ENCODE measurements at regions not wholly inside any gene's neighbourhood (a gene's known extent, or its start where the extent isn't known, plus 50 kb on each side); places are given as distances from the start of the nearest gene placed in this dataset.

DNA sequence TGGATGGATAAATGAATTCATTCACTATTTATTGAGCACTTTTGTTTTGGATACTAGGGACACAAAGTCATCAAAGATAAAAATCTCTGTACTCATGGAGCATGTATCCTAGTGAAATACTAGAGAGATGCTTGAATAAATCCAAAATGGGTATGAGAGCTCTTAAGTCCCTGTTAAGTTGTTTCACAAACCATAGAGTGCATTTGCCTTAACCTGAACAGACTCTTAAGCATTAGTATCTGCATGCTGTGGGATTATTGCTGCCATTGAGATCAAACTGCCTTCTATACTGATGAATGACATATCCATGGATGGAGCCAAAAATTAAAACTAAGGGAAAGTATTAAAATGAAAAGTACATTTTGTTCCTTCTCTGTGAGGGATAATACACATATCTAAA is 206.5 kb upstream of the KRR1 start:
- no peak overlapping the region for H3K4me3 ChIP-seq (ENCODE audit: low read length in 2 of 2)
- no peaks in the 10 kb centered on the region for H3K36me3 ChIP-seq (ENCODE audit: insufficient read depth, low read length)
- H3K4me1 ChIP-seq (ENCODE audit: insufficient read depth, low read length): peaks cover 12% of the 10 kb centered on the region
- H3K36me3 Mint-ChIP-seq: no peaks in the 10 kb centered on the region
- H3K9me3 Mint-ChIP-seq: no peaks in the 10 kb centered on the region
- H3K27ac ChIP-seq (ENCODE audit: low read depth, low read length): no peak overlapping the region
- H3K4me1 Mint-ChIP-seq: peaks cover 8 to 21% (median 14%) of the 10 kb centered on the region in 4 donors
- CTCF ChIA-PET (ENCODE audit: partially characterized antibody): interaction anchor here (0.7 kb wide), 1 partner anchor 16 kb away, joined by 3 read pairs; no protein-coding TSS in a partner anchor
- H3K27me3 ChIP-seq (ENCODE audit: insufficient read depth, low read length): no peaks in the 10 kb centered on the region
- no peaks in the 10 kb centered on the region for H3K27me3 Mint-ChIP-seq
- no peak overlapping the region for H3K4me3 Mint-ChIP-seq
- no peak overlapping the region for H3K27ac Mint-ChIP-seq
- no peak for DNase-seq
- intact Hi-C loops (cut with micrococcal nuclease): no loop called here
- POLR2A ChIA-PET (ENCODE audit: partially characterized antibody): no interaction called here
- H3K9me3 ChIP-seq (ENCODE audit: control insufficient read depth in 1 of 2, low read length in 2 of 2): no peaks in the 10 kb centered on the region

- no peak for DNase-seq
- H3K4me3 Mint-ChIP-seq: no peak overlapping the region
- no peaks in the 10 kb centered on the region for H3K27me3 ChIP-seq (ENCODE audit: insufficient read depth, low read length)
- H3K27me3 Mint-ChIP-seq: no peaks in the 10 kb centered on the region
- no peaks in the 10 kb centered on the region for H3K36me3 Mint-ChIP-seq
- H3K9me3 ChIP-seq (ENCODE audit: control insufficient read depth in 1 of 2, low read length in 2 of 2): no peaks in the 10 kb centered on the region
- no peak overlapping the region for H3K27ac ChIP-seq (ENCODE audit: low read depth, low read length)
- H3K4me1 Mint-ChIP-seq: peaks cover 0 to 9% (median 3%) of the 10 kb centered on the region in 4 donors
- CTCF ChIA-PET (ENCODE audit: partially characterized antibody): no interaction called here
- H3K27ac Mint-ChIP-seq: no peak overlapping the region
- intact Hi-C loops (cut with micrococcal nuclease): no loop called here
- no peaks in the 10 kb centered on the region for H3K9me3 Mint-ChIP-seq
- H3K4me1 ChIP-seq (ENCODE audit: insufficient read depth, low read length): no peaks in the 10 kb centered on the region
- H3K4me3 ChIP-seq (ENCODE audit: low read length in 2 of 2): no peak overlapping the region
- no peaks in the 10 kb centered on the region for H3K36me3 ChIP-seq (ENCODE audit: insufficient read depth, low read length)
- POLR2A ChIA-PET (ENCODE audit: partially characterized antibody): no interaction called here
Observed at GRCh38 chr12:75716291-75717025, 205.0 kb upstream of the KRR1 start.

GRCh38 chr12:75715682-75716081 is 204.3 kb upstream of the KRR1 start:
- H3K4me1 ChIP-seq (ENCODE audit: insufficient read depth, low read length): no peaks in the 10 kb centered on the region
- no peak for DNase-seq
- CTCF ChIA-PET (ENCODE audit: partially characterized antibody): interaction anchor here (1.4 kb wide), 1 partner anchor 211 kb away, joined by 3 read pairs; no protein-coding TSS in a partner anchor
- intact Hi-C loops (cut with micrococcal nuclease): no loop called here
- H3K27me3 ChIP-seq (ENCODE audit: insufficient read depth, low read length): no peaks in the 10 kb centered on the region
- POLR2A ChIA-PET (ENCODE audit: partially characterized antibody): no interaction called here
- H3K9me3 ChIP-seq (ENCODE audit: control insufficient read depth in 1 of 2, low read length in 2 of 2): no peaks in the 10 kb centered on the region
- H3K4me3 ChIP-seq (ENCODE audit: low read length in 2 of 2): no peak overlapping the region
- Mint-ChIP-seq H3K4me1 (peaks cover 0 to 3% (median 2%) of the 10 kb centered on the region in 4 donors), H3K27ac (no peak overlapping the region), H3K27me3 (no peaks in the 10 kb centered on the region), H3K4me3 (no peak overlapping the region), H3K9me3 (no peaks in the 10 kb centered on the region), H3K36me3 (no peaks in the 10 kb centered on the region)
- no peak overlapping the region for H3K27ac ChIP-seq (ENCODE audit: low read depth, low read length)
- no peaks in the 10 kb centered on the region for H3K36me3 ChIP-seq (ENCODE audit: insufficient read depth, low read length)

GRCh38 chr12:75715323-75715644 is 203.9 kb upstream of the KRR1 start:
- Histone ChIP-seq H3K9me3 (ENCODE audit: control insufficient read depth in 1 of 2, low read length in 2 of 2) (no peaks in the 10 kb centered on the region), H3K27ac (ENCODE audit: low read depth, low read length) (no peak overlapping the region), H3K27me3 (ENCODE audit: insufficient read depth, low read length) (no peaks in the 10 kb centered on the region), H3K36me3 (ENCODE audit: insufficient read depth, low read length) (no peaks in the 10 kb centered on the region), H3K4me1 (ENCODE audit: insufficient read depth, low read length) (no peaks in the 10 kb centered on the region), H3K4me3 (ENCODE audit: low read length in 2 of 2) (no peak overlapping the region)
- Mint-ChIP-seq H3K36me3 (no peaks in the 10 kb centered on the region), H3K27ac (no peak overlapping the region), H3K9me3 (no peaks in the 10 kb centered on the region), H3K4me3 (no peak overlapping the region), H3K27me3 (no peaks in the 10 kb centered on the region), H3K4me1 (peaks cover 0 to 3% (median 1%) of the 10 kb centered on the region in 4 donors)
- DNase-seq: no peak
- ChIA-PET POLR2A (ENCODE audit: partially characterized antibody) (no interaction called here), CTCF (ENCODE audit: partially characterized antibody) (interaction anchor here (1.4 kb wide), 1 partner anchor 210 kb away, joined by 3 read pairs; no protein-coding TSS in a partner anchor)
- intact Hi-C loops (cut with micrococcal nuclease): no loop called here

DNA sequence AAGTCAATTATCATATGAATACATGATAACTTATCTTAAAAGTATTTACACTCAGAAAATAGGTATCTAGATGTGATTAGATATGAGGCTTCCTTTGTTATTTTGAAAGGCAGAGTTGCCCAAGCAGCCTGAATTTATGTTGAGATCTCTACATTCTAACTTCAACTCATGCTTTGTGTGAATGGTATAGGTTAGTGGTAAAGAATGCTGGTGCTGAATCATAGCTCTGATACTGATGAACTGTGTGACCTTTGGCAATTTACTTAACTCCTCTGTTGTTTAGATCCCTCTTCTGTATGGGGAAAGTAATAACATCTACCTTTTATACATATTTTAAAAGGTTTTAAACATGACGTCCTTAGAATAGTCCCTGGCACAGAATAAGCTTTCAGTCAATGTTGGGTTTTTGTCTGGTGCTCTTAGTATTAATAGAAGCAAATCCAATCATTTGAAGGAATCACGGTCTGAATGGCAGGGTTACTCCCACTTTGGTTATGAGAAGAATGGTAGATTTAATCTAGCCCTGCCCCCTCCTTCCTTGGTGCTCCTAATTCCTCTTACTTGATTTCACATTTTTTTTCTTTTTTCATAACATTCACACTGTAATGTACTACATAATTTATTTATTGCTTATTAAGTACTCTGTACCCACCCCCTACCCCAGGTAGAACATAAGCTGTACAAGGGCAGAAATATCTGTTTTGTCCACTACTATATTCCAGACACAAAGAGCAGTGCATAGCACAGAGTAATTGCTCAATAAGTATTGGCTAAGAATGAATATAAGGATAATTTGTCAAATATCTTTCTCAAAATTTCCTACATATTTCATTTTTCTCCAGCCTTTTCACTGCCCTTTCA is 203.3 kb upstream of the KRR1 start:
- H3K4me1 Mint-ChIP-seq: peaks cover 0 to 3% (median 1%) of the 10 kb centered on the region in 4 donors
- intact Hi-C loops (cut with micrococcal nuclease): no loop called here

DNA sequence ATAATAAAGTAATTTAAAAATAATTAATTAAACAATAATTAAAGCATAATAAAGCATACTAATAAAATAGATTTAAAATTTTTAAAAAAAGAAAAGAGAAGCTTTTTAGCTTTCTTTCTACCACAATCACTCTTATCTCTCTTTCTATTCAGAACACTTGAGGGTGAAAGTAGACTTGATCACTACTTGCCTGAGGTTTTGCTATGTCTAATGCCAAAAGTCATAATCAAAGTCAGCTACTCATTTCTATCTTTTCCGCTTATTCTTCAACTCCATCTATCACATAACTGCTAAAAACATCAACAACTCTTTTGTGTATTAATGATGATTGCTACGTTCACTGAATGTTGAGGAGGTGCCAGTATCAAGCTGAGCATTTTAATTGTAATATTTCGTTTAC is 202.0 kb upstream of the KRR1 start:
- Mint-ChIP-seq H3K36me3 (no peaks in the 10 kb centered on the region), H3K4me1 (peaks cover 0 to 3% (median 1%) of the 10 kb centered on the region in 4 donors), H3K27ac (no peak overlapping the region), H3K9me3 (no peaks in the 10 kb centered on the region), H3K4me3 (no peak overlapping the region), H3K27me3 (no peaks in the 10 kb centered on the region)
- Histone ChIP-seq H3K4me3 (ENCODE audit: low read length in 2 of 2) (no peak overlapping the region), H3K9me3 (ENCODE audit: control insufficient read depth in 1 of 2, low read length in 2 of 2) (no peaks in the 10 kb centered on the region), H3K27ac (ENCODE audit: low read depth, low read length) (no peak overlapping the region), H3K4me1 (ENCODE audit: insufficient read depth, low read length) (no peaks in the 10 kb centered on the region), H3K27me3 (ENCODE audit: insufficient read depth, low read length) (no peaks in the 10 kb centered on the region), H3K36me3 (ENCODE audit: insufficient read depth, low read length) (no peaks in the 10 kb centered on the region)
- POLR2A ChIA-PET (ENCODE audit: partially characterized antibody): no interaction called here
- CTCF ChIA-PET (ENCODE audit: partially characterized antibody): no interaction called here
- intact Hi-C loops (cut with micrococcal nuclease): no loop called here
- no peak for DNase-seq

More for the DNA sequence above, 203.3 kb upstream of the KRR1 start:
- no peak overlapping the region for H3K27ac Mint-ChIP-seq
- no peak overlapping the region for H3K4me3 Mint-ChIP-seq
- Histone ChIP-seq H3K27me3 (ENCODE audit: insufficient read depth, low read length) (no peaks in the 10 kb centered on the region), H3K4me3 (ENCODE audit: low read length in 2 of 2) (no peak overlapping the region), H3K9me3 (ENCODE audit: control insufficient read depth in 1 of 2, low read length in 2 of 2) (no peaks in the 10 kb centered on the region), H3K27ac (ENCODE audit: low read depth, low read length) (no peak overlapping the region), H3K36me3 (ENCODE audit: insufficient read depth, low read length) (no peaks in the 10 kb centered on the region), H3K4me1 (ENCODE audit: insufficient read depth, low read length) (no peaks in the 10 kb centered on the region)
- POLR2A ChIA-PET (ENCODE audit: partially characterized antibody): no interaction called here
- H3K27me3 Mint-ChIP-seq: no peaks in the 10 kb centered on the region
- DNase-seq: no peak
- no peaks in the 10 kb centered on the region for H3K9me3 Mint-ChIP-seq
- CTCF ChIA-PET (ENCODE audit: partially characterized antibody): interaction anchor here (1.4 kb wide), 1 partner anchor 210 kb away, joined by 3 read pairs; no protein-coding TSS in a partner anchor
- H3K36me3 Mint-ChIP-seq: no peaks in the 10 kb centered on the region

DNA sequence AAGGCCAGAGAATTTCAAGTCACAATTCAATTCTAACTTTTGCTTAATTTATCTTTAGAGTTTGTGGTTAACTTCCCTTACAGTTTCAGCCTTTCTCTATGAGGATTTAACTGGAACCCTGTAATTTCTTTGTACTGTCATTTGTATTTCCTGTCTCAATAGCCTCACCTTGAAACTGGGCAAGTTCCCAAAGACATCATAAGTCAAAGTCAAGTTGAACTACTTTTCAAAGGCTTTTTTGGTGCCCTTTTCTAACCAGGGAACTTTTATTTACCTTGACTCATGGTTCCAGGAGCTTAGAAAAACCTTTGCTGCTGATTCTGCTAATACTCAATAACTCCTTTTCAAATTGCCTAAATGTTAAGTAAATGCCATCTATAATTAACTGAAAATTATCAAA is 200.8 kb upstream of the KRR1 start:
- H3K27me3 ChIP-seq (ENCODE audit: insufficient read depth, low read length): no peaks in the 10 kb centered on the region
- no peaks in the 10 kb centered on the region for H3K9me3 ChIP-seq (ENCODE audit: control insufficient read depth in 1 of 2, low read length in 2 of 2)
- H3K36me3 ChIP-seq (ENCODE audit: insufficient read depth, low read length): no peaks in the 10 kb centered on the region
- intact Hi-C loops (cut with micrococcal nuclease): no loop called here
- H3K4me3 ChIP-seq (ENCODE audit: low read length in 2 of 2): no peak overlapping the region
- no peaks in the 10 kb centered on the region for H3K4me1 ChIP-seq (ENCODE audit: insufficient read depth, low read length)
- ChIA-PET POLR2A (ENCODE audit: partially characterized antibody) (no interaction called here), CTCF (ENCODE audit: partially characterized antibody) (no interaction called here)
- Mint-ChIP-seq H3K9me3 (no peaks in the 10 kb centered on the region), H3K4me1 (peaks cover 0 to 6% (median 1%) of the 10 kb centered on the region in 4 donors), H3K27ac (no peak overlapping the region), H3K4me3 (no peak overlapping the region), H3K27me3 (no peaks in the 10 kb centered on the region), H3K36me3 (no peaks in the 10 kb centered on the region)
- no peak overlapping the region for H3K27ac ChIP-seq (ENCODE audit: low read depth, low read length)
- DNase-seq: no peak
